ENCODE measurements at regions not wholly inside any gene's neighbourhood (a gene's known extent, or its start where the extent isn't known, plus 50 kb on each side); places are given as distances from the start of the nearest gene placed in this dataset.

- TF ChIP-seq, protein P1, sequence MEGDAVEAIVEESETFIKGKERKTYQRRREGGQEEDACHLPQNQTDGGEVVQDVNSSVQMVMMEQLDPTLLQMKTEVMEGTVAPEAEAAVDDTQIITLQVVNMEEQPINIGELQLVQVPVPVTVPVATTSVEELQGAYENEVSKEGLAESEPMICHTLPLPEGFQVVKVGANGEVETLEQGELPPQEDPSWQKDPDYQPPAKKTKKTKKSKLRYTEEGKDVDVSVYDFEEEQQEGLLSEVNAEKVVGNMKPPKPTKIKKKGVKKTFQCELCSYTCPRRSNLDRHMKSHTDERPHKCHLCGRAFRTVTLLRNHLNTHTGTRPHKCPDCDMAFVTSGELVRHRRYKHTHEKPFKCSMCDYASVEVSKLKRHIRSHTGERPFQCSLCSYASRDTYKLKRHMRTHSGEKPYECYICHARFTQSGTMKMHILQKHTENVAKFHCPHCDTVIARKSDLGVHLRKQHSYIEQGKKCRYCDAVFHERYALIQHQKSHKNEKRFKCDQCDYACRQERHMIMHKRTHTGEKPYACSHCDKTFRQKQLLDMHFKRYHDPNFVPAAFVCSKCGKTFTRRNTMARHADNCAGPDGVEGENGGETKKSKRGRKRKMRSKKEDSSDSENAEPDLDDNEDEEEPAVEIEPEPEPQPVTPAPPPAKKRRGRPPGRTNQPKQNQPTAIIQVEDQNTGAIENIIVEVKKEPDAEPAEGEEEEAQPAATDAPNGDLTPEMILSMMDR (IDR thresholded peaks at IDR 0.05), result no peak
- no peak for TF ChIP-seq POLR2A (IDR thresholded peaks at IDR 0.05)
Observed at GRCh38 chr3:64358176-64358575, 132.9 kb upstream of the PRICKLE2 start.
